ENCODE measurements at regions not wholly inside any gene's neighbourhood (a gene's known extent, or its start where the extent isn't known, plus 50 kb on each side); places are given as distances from the start of the nearest gene placed in this dataset.
"Not testable (repeated sequence)": the region's sequence is repeated elsewhere in the genome, so short reads cannot be mapped to it uniquely, and the experiment has no call there.

GRCh38 chr10:34058845-34059614 lies 724.6 kb upstream of the NRP1 start:
- no peak for FAIRE-seq

- FAIRE-seq = not testable (repeated sequence)
Observed at GRCh38 chr10:34055410-34055985, 721.0 kb upstream of the NRP1 start.

GRCh38 chr10:34049887-34050286 lies 715.4 kb upstream of the NRP1 start:
- FAIRE-seq = peak; percentile 77

GRCh38 chr10:34049469-34049868 lies 715.0 kb upstream of the NRP1 start:
- no peak for FAIRE-seq

GRCh38 chr10:34047389-34047788 lies 712.9 kb upstream of the NRP1 start:
- no peak for FAIRE-seq

- no peak for FAIRE-seq
Observed at GRCh38 chr10:34046506-34047034, 712.1 kb upstream of the NRP1 start.

GRCh38 chr10:34045571-34046190 lies 711.2 kb upstream of the NRP1 start:
- no peak for FAIRE-seq

- no peak for FAIRE-seq
Observed at GRCh38 chr10:34041871-34042270, 707.4 kb upstream of the NRP1 start.

- FAIRE-seq = peak; percentile 26
Observed at GRCh38 chr10:34037499-34037898, 703.0 kb upstream of the NRP1 start.

GRCh38 chr10:34035241-34035790 lies 700.8 kb upstream of the NRP1 start:
- not testable (repeated sequence) for FAIRE-seq

- FAIRE-seq = no peak
Observed at GRCh38 chr10:34033078-34033477, 698.6 kb upstream of the NRP1 start.

GRCh38 chr10:34032564-34032963 lies 698.1 kb upstream of the NRP1 start:
- no peak for FAIRE-seq

- no peak for FAIRE-seq
Observed at GRCh38 chr10:34031400-34031799, 696.9 kb upstream of the NRP1 start.

GRCh38 chr10:34029455-34029854 lies 695.0 kb upstream of the NRP1 start:
- no peak for FAIRE-seq

GRCh38 chr10:34028936-34029335 lies 694.5 kb upstream of the NRP1 start:
- no peak for FAIRE-seq

GRCh38 chr10:34024693-34025425 lies 690.4 kb upstream of the NRP1 start:
- FAIRE-seq = no peak

- no peak for FAIRE-seq
Observed at GRCh38 chr10:34024282-34024681, 689.8 kb upstream of the NRP1 start.

- no peak for FAIRE-seq
Observed at GRCh38 chr10:34022195-34022594, 687.7 kb upstream of the NRP1 start.

- FAIRE-seq = no peak
Observed at GRCh38 chr10:34018784-34019183, 684.3 kb upstream of the NRP1 start.

- no peak for FAIRE-seq
Observed at GRCh38 chr10:34018129-34018528, 683.7 kb upstream of the NRP1 start.

- FAIRE-seq = no peak
Observed at GRCh38 chr10:34017281-34017680, 682.8 kb upstream of the NRP1 start.

GRCh38 chr10:34016576-34016975 lies 682.1 kb upstream of the NRP1 start:
- no peak for FAIRE-seq

- no peak for FAIRE-seq
Observed at GRCh38 chr10:34015700-34016099, 681.2 kb upstream of the NRP1 start.
